ENCODE measurements at regions not wholly inside any gene's neighbourhood (a gene's known extent, or its start where the extent isn't known, plus 50 kb on each side); places are given as distances from the start of the nearest gene placed in this dataset.

- no peak for DNase-seq (ENCODE audit: low read depth)
Observed at GRCh38 chr3:159765030-159765859, 223.4 kb upstream of the IL12A start.

- no peak for DNase-seq (ENCODE audit: low read depth)
Observed at GRCh38 chr3:159765860-159766294, 222.8 kb upstream of the IL12A start.

DNA sequence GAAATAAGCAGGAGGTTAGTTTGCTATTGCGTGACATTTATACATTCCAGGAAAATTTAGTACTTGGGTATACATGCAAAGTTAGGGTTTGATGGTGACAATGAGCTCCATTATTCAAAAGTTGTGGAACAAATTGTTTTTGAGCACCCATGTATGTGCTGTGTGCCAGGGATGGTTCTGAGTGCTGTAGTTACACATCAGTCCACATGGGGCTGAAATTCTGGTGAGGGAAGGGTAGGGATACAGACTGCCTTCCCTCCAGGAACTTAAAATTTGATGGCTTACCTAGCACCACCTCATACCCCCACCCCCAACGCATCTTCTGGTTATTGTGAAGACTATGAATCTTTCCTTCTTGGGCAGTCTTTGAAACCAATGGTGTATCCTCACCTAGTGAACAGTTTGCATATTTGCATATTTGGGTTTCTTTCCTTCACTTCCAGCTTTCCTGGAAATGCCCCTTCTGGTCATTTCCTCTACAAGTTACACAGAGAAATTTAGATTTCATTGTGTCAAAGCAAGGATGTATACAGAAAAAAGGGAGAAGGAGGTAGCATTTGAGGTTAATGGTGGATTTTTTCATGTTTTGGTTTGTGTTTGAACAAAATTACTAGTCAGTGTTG is 222.0 kb upstream of the IL12A start:
- no peak for DNase-seq (ENCODE audit: low read depth)

- DNase-seq (ENCODE audit: low read depth), result no peak
Observed at GRCh38 chr3:159770998-159771397, 217.6 kb upstream of the IL12A start.

DNA sequence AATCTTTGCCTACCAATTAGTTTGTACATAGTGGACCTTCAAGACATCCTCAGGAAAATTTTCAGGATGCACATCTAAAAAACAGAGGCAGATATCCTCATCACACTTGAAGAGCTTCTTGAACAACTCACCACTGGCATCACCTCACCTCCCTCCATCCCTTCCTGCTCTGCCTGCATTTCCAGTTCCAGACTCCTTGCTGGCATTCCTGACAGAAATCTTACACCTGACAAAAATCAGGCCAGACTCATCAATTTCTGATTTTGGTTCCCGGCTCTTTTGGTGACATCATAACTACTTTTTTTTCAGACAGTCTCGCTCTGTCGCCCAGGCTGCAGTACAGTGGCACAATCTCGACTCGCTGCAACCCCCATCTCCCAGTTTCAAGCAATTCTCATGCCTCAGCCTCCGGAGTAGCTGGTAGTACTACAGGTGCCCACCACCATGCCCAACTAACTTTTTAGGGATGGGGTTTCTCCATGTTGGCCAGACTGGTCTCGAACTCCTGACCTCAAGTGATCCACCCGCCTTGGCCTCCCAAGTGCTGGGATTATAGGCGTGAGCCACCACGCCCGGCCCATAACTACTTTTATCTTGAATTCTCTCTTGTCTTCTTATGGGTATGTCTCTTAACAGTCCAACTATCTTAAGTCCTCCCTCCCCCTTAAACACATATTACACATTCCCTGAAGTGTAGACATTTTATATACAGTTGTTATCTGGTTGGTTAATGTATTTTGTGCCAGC is 216.6 kb upstream of the IL12A start:
- no peak for DNase-seq (ENCODE audit: low read depth)

GRCh38 chr3:159773706-159774105 is 214.9 kb upstream of the IL12A start:
- no peak for DNase-seq (ENCODE audit: low read depth)

- no peak for DNase-seq (ENCODE audit: low read depth)
Observed at GRCh38 chr3:159775372-159775961, 213.2 kb upstream of the IL12A start.

GRCh38 chr3:159776779-159777178 is 211.9 kb upstream of the IL12A start:
- DNase-seq (ENCODE audit: low read depth), result no peak

DNA sequence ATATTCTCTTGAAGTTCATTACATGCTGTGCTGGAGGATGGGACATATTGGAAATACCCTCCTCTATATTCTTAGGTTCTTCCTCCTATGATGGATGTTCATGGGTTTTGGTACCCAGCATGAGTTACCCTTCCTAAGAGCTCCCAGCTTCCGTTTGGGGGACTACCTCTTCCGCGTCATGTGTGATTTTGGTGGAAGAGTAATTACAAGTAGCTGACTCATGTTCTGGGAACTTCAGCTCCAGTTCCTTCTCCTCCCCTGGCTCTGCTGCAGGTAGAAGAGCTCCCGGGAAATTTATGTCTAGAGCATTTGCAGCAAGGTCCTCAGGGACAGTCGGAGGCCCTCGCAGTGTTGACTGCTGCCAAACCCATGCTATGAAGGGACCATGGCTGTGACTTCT is 208.8 kb upstream of the IL12A start:
- no peak for DNase-seq (ENCODE audit: low read depth)

DNA sequence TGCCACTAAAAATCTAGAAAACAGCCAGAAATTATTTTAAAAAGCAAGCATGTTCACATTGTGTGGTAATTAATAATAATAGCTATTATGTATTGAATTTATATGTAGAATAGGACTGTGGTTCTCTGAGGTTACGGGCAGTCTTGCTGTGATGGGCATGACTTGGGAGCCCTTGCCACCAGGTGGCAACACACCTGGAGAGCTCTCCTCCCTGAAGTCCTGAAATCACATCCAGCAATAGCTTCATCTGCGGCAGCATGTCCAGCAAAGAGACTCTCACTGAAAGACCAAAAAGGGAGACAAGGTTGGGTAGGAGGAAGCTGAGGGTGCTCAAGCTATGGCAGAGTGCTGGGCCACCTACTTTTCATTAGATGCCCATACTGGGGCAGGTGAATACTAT is 206.8 kb upstream of the IL12A start:
- no peak for DNase-seq (ENCODE audit: low read depth)

- no peak for DNase-seq (ENCODE audit: low read depth)
Observed at GRCh38 chr3:159782724-159783421, 205.8 kb upstream of the IL12A start.

GRCh38 chr3:159783780-159784742 is 204.6 kb upstream of the IL12A start:
- no peak for DNase-seq (ENCODE audit: low read depth)

GRCh38 chr3:159785273-159785708 is 203.3 kb upstream of the IL12A start:
- no peak for DNase-seq (ENCODE audit: low read depth)

GRCh38 chr3:159786489-159787177 is 202.0 kb upstream of the IL12A start:
- no peak for DNase-seq (ENCODE audit: low read depth)

DNA sequence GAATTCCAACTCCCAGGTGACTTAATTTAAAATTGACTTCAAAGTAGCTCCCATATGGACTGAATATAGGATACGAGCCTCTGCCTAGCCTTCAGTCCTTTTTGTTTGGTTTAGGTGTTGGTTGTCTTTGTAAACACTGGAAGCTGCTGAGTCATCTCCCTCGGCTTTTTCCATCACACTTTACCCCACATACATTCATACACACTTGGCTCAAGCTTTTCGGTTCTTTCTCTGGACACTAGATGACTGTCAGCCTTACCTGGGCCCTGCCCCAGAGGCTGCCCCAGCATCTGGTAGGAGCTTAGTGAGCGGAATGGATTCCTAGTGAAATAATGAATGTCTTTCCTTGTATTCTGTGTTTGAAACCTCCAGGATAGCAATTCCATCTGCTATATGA is 201.5 kb upstream of the IL12A start:
- DNase-seq (ENCODE audit: low read depth), result no peak

- DNase-seq (ENCODE audit: low read depth), result no peak
Observed at GRCh38 chr3:159787794-159788205, 200.8 kb upstream of the IL12A start.

DNA sequence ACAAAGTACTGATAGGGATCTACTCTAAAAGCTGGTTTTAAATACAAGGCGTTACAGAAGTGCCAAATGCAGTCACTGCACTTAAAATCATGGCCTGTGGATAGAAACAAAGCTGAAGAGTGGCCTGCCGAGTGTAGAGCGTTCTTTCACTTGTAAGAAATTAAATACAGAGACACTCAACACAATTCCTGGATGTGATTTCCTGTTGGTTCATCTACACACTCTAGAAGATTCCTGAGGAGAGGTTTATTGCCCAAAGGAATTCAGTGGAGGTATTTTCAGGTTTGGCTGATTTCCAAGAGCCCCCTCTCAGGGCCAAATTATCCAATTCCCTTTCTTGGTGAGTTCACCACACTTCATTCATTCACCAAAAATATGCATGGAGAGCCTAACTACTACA is 200.3 kb upstream of the IL12A start:
- no peak for DNase-seq (ENCODE audit: low read depth)

GRCh38 chr3:159789017-159789416 is 199.6 kb upstream of the IL12A start:
- no peak for DNase-seq (ENCODE audit: low read depth)

DNA sequence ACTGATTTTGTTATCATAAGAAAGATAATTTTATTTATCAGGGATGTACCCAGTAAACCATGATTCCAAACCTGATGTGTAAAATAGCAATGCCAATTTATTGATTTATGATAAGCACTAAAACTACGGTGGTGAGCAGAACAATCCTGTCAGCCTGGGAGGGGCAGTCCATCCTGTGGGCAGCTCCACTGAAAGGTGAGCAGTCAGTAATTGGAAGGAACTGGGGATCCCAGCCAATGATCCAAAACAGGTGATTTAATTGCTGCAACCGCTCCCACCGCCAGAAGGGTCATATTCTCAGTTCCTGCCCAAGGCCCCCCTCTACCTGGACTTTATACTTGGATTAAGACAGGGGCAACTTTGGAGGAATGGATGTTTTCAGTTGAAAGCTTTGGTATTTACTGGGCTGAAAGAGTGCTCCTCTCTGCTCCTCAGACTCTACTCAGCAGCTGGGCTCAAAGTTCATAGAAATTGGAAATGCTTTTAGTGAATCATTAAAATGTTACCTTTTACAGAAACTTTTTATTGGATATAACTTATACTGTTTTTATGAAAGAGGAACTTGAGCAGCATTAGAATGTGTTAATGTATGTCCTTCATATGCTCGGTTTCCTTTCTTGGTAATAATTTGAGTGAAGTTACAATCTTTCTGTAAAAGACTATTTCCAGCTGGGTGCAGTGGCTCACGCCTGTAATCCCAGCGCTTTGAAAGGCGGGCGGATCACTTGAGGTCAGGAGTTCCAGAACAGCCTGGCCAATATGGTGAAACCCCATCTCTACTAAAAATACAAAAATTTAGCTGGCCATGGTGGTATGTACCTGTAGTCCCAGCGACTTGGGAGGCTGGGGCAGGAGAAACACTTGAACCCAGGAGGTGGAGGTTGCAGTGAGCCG is 198.6 kb upstream of the IL12A start:
- no peak for DNase-seq (ENCODE audit: low read depth)
